HL-60 (cell line): ENCODE measurements at regions not wholly inside any gene's neighbourhood (a gene's known extent, or its start where the extent isn't known, plus 50 kb on each side); places are given as distances from the start of the nearest gene placed in this dataset.

Source experiments
- DNase-seq, 2 experiments: peaks; one replicate each; pipeline ENCODE4 v3.0.0-alpha.2; 2010 to 2020; ENCODE audit warnings: low read depth in 1 of 2, low spot score in 1 of 2
- H3K27ac ChIP-seq: fragments of 250-450 bp; sonication (Bioruptor Pico); replicated peaks from 2 replicates; pipeline ENCODE4 v1.5.1; 2020; ENCODE audit warnings: mild to moderate bottlenecking, moderate library complexity
- H3K27me3 ChIP-seq: fragments of 250-450 bp; sonication (Bioruptor Pico); 2 replicates; pipeline ENCODE4 v1.5.1; 2021; ENCODE audit warnings: mild to moderate bottlenecking, moderate library complexity; ENCODE audit not compliant: insufficient read depth, poor library complexity, severe bottlenecking
- H3K4me3 ChIP-seq: replicated peaks from 2 replicates; pipeline ENCODE4 v1.5.1; 2011; ENCODE audit warnings: mild to moderate bottlenecking, control low read depth, low read length; ENCODE audit not compliant: insufficient read depth
- CTCF ChIP-seq: IDR thresholded peaks from one replicate; pipeline ENCODE4 v1.5.1; 2011; ENCODE audit warnings: low read length, control low read depth, inconsistent platforms; ENCODE audit not compliant: insufficient read depth
- GABPA ChIP-seq: IDR thresholded peaks from 2 replicates; pipeline ENCODE4 v1.6.1; 2012; ENCODE audit warnings: low read depth
- POLR2AphosphoS5 ChIP-seq: IDR thresholded peaks from 2 replicates; pipeline ENCODE4 v1.6.1; 2012; ENCODE audit warnings: low read depth
- REST ChIP-seq: IDR thresholded peaks from 2 replicates; pipeline ENCODE4 v1.6.1; 2012; ENCODE audit warnings: low read depth; ENCODE audit not compliant: insufficient replicate concordance
- SPI1 ChIP-seq: IDR thresholded peaks from 2 replicates; pipeline ENCODE4 v1.6.1; 2012; ENCODE audit warnings: low read depth, mild to moderate bottlenecking, borderline replicate concordance

GRCh38 chr20:16942051-16942450, 193.9 kb downstream of the OTOR start:
- Histone ChIP-seq H3K27ac (no peak overlapping the region), H3K27me3 (no peaks in the 10 kb centered on the region), H3K4me3 (no peak overlapping the region)
- DNase-seq = no peak
- TF ChIP-seq CTCF = no peak
- no peak for TF ChIP-seq GABPA
- TF ChIP-seq SPI1 = no peak
- no peak for TF ChIP-seq POLR2AphosphoS5
- no peak for TF ChIP-seq REST

DNA sequence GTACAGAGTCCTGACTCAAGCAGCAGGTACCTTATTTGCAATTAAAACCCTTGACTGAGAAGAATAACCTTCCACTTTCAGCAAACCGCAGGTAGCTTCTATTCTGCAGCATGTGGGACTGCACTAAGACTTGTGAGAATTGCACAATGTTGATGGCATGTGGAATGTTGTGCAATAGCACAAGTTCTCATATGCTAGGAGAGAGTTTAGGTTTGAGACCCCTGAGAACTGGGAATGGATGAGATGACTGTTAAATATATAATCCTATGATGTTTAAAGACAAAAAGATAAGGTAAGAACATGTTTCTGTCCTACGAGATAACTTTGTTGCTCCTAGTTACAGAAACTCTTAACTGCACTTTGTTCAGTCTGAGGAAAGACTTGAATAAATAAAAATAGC, 194.6 kb downstream of the OTOR start:
- no peak for DNase-seq
- TF ChIP-seq GABPA = no peak
- no peak for TF ChIP-seq POLR2AphosphoS5
- no peak for TF ChIP-seq REST
- TF ChIP-seq CTCF = no peak
- TF ChIP-seq SPI1 = no peak
- no peak overlapping the region for H3K4me3 ChIP-seq
- no peaks in the 10 kb centered on the region for H3K27me3 ChIP-seq
- no peak overlapping the region for H3K27ac ChIP-seq

GRCh38 chr20:16944745-16945144, 196.6 kb downstream of the OTOR start:
- H3K27ac ChIP-seq = no peak overlapping the region

More at GRCh38 chr20:16944745-16945144, 196.6 kb downstream of the OTOR start:
- no peak overlapping the region for H3K4me3 ChIP-seq
- H3K27me3 ChIP-seq = no peaks in the 10 kb centered on the region
- no peak for DNase-seq
- no peak for TF ChIP-seq GABPA
- no peak for TF ChIP-seq CTCF
- TF ChIP-seq REST = no peak
- no peak for TF ChIP-seq SPI1
- TF ChIP-seq POLR2AphosphoS5 = no peak
